GM12875 (cell line): ENCODE measurements at regions not wholly inside any gene's neighbourhood (a gene's known extent, or its start where the extent isn't known, plus 50 kb on each side); places are given as distances from the start of the nearest gene placed in this dataset.

Experiments
- H3K4me3 ChIP-seq: one replicate; pipeline ENCODE4 v1.5.1; 2011; ENCODE audit warnings: low read depth, low read length, control low read depth
- TF ChIP-seq, protein P1 (sequence below): IDR thresholded peaks from 2 replicates; pipeline ENCODE4 v1.5.1; 2011; ENCODE audit warnings: low read depth, mild to moderate bottlenecking, control low read depth, inconsistent platforms, low read length, moderate library complexity, borderline replicate concordance; ENCODE audit not compliant: insufficient read depth

GRCh38 chr10:29760138-29760900 lies 125.5 kb upstream of the SVIL start:
- TF ChIP-seq, protein P1, sequence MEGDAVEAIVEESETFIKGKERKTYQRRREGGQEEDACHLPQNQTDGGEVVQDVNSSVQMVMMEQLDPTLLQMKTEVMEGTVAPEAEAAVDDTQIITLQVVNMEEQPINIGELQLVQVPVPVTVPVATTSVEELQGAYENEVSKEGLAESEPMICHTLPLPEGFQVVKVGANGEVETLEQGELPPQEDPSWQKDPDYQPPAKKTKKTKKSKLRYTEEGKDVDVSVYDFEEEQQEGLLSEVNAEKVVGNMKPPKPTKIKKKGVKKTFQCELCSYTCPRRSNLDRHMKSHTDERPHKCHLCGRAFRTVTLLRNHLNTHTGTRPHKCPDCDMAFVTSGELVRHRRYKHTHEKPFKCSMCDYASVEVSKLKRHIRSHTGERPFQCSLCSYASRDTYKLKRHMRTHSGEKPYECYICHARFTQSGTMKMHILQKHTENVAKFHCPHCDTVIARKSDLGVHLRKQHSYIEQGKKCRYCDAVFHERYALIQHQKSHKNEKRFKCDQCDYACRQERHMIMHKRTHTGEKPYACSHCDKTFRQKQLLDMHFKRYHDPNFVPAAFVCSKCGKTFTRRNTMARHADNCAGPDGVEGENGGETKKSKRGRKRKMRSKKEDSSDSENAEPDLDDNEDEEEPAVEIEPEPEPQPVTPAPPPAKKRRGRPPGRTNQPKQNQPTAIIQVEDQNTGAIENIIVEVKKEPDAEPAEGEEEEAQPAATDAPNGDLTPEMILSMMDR = no peak
- no peak overlapping the region for H3K4me3 ChIP-seq

- H3K4me3 ChIP-seq = no peak overlapping the region
- TF ChIP-seq, protein P1 = no peak
Observed at GRCh38 chr10:29757551-29758297, 123.0 kb upstream of the SVIL start.

- H3K4me3 ChIP-seq = no peak overlapping the region
- TF ChIP-seq, protein P1 = no peak
Observed at GRCh38 chr10:29756451-29756850, 121.7 kb upstream of the SVIL start.

DNA sequence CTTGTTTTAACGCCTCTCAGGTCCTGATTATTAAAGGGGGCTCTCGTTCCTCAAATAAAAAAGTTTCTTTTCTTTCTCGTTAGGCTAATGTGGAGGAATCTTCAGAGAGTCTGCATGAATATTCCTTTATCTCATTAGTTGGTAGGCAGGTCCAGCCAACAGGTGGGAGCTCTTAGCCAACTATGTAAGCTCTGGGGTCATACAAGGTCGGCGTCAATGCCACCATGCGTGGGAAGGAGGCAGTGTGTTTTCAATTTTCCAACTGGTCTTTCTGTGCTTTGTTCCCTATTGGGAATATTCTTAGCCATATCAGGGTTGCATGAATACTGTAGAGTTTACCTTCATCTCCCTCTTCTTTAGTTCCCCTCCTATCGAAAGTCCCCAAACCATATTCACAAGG lies 118.5 kb upstream of the SVIL start:
- TF ChIP-seq, protein P1 = no peak
- H3K4me3 ChIP-seq = no peak overlapping the region

- no peak overlapping the region for H3K4me3 ChIP-seq
- TF ChIP-seq, protein P1 = no peak
Observed at GRCh38 chr10:29751684-29752083, 116.9 kb upstream of the SVIL start.

DNA sequence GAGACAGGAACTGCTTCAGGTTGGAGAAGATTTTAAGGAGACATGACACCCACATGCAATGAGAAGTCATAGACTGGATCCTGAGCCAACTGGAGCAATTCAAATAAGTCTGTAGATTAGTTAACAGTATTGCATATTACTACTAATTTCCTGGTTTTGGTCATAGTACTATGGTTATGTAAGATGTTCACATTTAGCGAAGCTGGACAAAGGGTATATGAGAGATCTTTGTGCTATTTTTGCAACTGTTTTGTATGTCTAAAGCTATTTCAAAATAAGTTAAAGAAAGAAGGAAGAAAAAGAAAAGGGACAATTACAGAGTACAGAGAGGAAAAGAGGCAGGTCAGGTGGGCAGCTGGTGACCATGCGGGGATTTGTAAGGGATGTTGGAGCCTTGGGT lies 116.5 kb upstream of the SVIL start:
- H3K4me3 ChIP-seq = no peak overlapping the region

More for the DNA sequence above, 116.5 kb upstream of the SVIL start:
- TF ChIP-seq, protein P1 = no peak
